ENCODE measurements at regions not wholly inside any gene's neighbourhood (a gene's known extent, or its start where the extent isn't known, plus 50 kb on each side); places are given as distances from the start of the nearest gene placed in this dataset.

DNA sequence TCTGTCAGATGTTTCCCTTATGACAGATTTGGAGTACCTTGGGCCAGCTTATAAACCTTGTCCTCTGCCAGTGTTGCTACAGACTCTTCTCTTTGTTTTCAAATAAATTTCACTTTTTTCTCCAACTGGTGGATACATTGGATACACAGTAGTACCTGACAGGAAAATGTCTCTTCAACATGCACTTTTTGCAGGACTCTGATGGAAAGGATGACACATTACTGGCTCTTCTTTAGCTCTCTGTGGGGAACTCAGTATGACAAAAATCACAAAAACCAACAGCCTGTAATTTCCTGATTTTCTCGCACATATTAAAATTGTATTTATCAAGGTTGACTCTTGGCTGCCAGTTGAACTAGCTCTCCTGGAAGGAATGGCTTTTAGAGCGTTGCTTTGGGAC, 61.3 kb upstream of the GIMD1 start:
- DNase-seq (ENCODE audit: low read depth in 2 of 2) = no peak

DNA sequence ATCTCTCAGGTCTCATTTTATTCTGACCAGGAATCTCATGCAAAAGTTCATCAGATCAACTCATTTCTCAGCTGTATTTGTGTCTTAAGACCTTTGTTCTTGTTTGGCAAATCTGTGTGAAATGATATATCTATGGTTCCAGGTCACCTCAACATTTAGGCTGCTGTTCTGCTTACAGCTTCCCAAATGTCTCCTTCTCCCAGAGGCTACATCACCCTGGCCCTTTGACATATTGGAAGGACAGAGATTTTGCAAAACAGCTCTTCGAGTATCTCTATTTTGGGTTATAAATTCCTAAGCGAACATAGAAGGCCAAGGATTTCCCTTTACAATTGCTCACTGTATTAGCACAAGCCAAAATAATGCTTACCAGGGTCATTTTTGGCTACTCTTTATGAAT, 57.5 kb upstream of the GIMD1 start:
- DNase-seq (ENCODE audit: low read depth in 2 of 2) = no peak

DNA sequence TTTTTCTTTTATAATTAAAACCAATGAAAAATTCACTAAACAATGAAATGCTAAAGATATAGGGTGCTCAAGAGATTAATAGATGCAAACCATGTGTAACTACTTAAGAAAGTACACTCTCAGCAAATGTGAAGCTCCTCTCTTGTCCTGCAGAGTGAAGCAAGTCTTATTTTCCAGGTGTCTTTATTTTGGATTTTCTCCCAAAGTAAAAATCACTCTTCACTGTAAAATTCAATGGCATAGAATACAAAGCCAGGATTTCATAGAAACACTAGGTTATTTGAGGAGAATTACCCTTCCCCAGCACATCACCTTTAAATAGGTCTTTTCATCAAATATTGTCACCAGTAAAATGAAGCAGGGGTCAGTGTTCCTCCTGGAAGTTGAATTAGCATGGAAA, 57.0 kb upstream of the GIMD1 start:
- no peak for DNase-seq (ENCODE audit: low read depth in 2 of 2)

DNA sequence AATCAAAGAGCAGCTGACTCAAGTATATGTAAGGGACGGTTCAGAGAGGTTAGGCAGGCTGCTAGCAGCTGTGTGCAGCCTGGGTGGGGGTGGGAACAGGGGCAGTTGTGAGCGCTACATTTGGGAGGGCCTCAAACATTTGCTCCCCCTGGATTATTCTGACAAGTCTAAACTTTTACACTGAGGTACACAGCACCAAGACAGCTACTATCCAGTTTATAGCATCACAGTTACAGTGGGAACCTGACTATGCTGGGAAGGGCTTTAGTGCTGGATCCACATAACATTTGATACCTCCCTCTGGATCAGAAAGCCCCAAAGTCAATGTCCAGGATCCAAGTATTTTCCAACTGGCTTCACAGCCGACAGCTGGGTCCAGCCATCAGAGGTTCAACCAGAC, 55.8 kb upstream of the GIMD1 start:
- DNase-seq (ENCODE audit: low read depth in 2 of 2) = no peak

DNA sequence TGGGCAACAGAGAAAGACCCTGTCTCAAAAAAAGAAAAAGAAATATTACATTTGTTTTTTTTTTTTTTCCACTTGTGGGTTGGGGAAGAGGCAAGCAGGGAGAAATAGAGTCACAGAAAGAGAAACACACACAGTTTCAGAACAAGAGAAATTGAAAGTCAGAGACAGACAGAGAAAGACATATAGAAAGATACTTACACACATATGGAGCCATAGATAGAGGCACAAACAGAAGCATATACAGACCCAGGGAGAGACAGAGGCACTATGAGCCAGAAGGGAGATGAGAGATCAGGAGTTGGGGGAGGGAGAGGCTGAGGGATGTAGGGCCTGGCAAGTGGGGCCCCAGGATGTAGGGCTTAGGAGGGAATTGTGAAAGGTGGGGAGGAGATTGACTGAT, 55.2 kb upstream of the GIMD1 start:
- DNase-seq (ENCODE audit: low read depth in 2 of 2) = no peak

DNA sequence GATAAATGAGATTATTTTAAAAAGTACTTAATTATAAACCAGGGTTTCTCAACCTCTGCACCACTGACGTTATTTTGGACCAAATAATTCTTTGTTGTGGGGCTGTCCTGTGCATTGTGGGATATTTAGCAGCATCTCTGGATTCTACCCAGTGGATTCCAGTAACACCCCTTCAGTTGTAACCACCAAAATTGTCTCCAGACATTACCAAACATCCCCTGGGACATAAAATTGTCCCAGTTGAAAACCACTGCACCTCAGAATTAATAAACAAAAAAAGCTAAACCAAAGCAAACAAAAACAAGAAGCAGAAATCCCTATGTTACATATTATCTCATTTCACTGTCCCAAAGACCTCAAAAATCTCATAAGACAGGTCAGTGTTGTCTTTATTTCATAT, 54.2 kb upstream of the GIMD1 start:
- DNase-seq (ENCODE audit: low read depth in 2 of 2) = no peak

DNA sequence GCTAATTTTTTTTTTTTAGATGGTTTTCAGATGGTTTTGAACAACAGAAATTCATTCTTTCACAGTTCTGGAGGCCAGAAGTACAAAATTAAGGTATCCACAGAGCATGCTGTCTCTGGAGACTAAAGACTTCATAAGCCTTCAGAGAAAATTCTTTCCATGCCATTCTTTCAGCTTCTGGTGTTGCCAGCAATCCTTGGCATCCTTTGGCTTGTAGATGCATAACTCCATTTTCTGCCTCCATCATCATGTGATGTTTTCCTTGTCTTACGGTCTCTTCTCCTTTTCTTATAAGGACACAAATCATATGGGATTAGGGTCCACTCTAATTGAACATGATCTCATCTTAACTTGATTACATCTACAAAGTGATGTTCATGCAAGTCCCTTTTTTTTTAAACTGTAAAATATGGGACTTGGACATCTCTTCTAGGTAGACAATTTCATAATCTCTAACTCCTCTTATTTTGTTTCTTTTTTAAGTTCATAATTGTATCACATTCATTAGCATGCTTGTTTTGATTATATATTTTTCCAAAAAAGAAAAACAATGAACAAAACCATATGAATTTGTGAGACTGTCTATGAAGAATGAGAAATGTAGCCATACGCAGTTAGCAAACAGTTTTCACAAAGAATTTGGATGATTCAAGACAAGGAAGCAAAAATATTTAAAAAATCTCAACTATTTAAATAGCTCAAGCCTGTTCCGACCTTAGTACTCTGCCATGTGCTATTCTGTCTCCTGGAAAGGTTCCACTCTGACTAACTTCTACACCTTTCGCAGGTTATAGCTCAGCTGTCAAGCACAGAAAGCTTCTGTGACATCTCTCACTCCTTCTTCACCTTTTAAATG, 53.1 kb upstream of the GIMD1 start:
- no peak for DNase-seq (ENCODE audit: low read depth in 2 of 2)

DNA sequence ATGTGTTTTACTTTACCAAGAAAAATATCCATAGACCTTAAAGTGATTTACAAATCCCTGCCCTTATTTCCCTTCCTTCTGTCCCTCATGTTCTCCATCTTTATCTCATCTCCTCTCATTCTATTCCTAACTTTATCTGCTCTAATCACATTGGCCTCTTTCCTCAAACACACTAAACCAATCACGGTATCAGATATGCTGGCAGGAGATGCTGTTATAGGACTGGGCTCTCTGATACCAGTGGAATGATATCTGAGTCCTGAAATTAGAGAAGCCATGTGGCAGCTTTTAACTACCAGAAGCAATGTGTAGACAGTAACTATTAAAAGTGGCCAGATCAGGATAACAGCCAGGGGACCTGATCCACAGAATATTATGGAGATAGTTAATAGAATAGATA, 49.9 kb upstream of the GIMD1 start:
- DNase-seq (ENCODE audit: low read depth in 2 of 2) = no peak

Data from stimulated activated CD4-positive, alpha-beta T cell treated with anti-CD3 and anti-CD28 coated beads, Interleukin-4, amount 100 ng/mL, for 48 hours (primary cell).